ENCODE measurements at regions not wholly inside any gene's neighbourhood (a gene's known extent, or its start where the extent isn't known, plus 50 kb on each side); places are given as distances from the start of the nearest gene placed in this dataset.

DNA sequence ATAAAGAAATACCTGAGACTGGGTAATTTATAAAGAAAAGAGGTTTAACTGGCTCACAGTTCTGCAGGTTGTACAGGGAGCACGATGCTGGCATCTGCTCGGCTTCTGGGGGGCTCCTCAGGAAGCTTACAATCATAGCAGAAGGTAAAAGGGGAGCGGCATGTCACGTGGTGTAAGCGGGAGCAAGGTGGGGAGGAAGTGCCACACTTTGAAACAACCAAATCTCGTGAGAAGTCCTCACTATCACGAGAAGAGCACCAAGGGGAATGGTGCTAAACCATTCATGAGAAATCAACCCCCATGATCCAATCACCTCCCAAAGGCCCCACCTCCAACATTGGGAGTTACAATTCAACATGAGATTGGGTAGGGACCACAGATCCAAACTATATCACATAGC, 67.7 kb downstream of the AKR1B1 start:
- Histone ChIP-seq H3K27me3 (ENCODE audit: control insufficient read depth, insufficient read depth, low read length) (no peaks in the 10 kb centered on the region), H3K4me1 (ENCODE audit: control insufficient read depth in 2 of 3, insufficient read depth in 2 of 3, low read depth in 1 of 3, low read length in 3 of 3) (no peaks in the 10 kb centered on the region), H3K27ac (ENCODE audit: low read depth in 2 of 2, low read length in 2 of 2) (no peak overlapping the region), H3K9me3 (ENCODE audit: control insufficient read depth in 2 of 3, insufficient read depth in 1 of 3, low read length in 3 of 3) (no peaks in the 10 kb centered on the region), H3K36me3 (ENCODE audit: control insufficient read depth in 2 of 3, insufficient read depth in 3 of 3, low read length in 3 of 3) (no peaks in the 10 kb centered on the region), H3K4me3 (ENCODE audit: low read length in 3 of 3) (no peak overlapping the region), H3K9ac (ENCODE audit: low read length in 3 of 3) (no peak overlapping the region)
- FAIRE-seq, result no peak
- intact Hi-C loops (cut with DNase I), result no loop called here
- TF ChIP-seq, protein P1, sequence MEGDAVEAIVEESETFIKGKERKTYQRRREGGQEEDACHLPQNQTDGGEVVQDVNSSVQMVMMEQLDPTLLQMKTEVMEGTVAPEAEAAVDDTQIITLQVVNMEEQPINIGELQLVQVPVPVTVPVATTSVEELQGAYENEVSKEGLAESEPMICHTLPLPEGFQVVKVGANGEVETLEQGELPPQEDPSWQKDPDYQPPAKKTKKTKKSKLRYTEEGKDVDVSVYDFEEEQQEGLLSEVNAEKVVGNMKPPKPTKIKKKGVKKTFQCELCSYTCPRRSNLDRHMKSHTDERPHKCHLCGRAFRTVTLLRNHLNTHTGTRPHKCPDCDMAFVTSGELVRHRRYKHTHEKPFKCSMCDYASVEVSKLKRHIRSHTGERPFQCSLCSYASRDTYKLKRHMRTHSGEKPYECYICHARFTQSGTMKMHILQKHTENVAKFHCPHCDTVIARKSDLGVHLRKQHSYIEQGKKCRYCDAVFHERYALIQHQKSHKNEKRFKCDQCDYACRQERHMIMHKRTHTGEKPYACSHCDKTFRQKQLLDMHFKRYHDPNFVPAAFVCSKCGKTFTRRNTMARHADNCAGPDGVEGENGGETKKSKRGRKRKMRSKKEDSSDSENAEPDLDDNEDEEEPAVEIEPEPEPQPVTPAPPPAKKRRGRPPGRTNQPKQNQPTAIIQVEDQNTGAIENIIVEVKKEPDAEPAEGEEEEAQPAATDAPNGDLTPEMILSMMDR (IDR thresholded peaks at IDR 0.05; ENCODE audit: borderline replicate concordance, extremely low read depth, insufficient read depth), result no peak
- no peak for DNase-seq

DNA sequence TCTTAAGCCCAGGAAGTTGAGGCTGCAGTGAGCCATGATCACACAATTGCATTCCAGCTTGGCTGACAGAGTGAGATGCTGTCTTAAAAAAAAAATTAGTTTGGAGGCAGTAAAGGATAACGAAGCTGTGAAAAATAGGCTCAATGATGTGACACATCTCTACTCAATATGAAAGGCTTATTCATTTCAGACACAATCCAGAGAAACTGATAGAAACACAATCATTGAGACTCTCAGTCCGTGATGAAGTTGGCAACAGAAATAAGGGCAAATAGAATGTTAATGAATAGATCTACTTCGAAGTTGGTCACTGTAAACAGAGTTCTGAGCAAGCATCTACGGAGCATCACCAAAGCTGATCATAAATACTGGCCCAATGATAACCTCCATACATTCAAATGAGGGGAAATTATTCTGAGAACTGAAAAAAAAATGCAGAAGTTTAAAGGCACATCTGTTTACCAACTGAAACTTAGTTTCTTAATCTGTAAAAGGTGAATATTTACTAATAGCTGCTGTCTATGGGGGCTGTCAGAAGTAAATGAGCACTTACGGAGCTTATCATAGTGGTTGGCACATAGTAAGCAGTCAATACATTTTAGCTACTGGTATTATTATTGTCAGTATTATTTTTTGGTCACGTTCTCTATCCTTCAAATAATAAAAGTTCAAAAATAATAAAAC, 70.4 kb downstream of the AKR1B1 start:
- Histone ChIP-seq H3K4me3 (ENCODE audit: low read length in 3 of 3) (no peak overlapping the region), H3K27me3 (ENCODE audit: control insufficient read depth, insufficient read depth, low read length) (no peaks in the 10 kb centered on the region), H3K36me3 (ENCODE audit: control insufficient read depth in 2 of 3, insufficient read depth in 3 of 3, low read length in 3 of 3) (no peaks in the 10 kb centered on the region), H3K9me3 (ENCODE audit: control insufficient read depth in 2 of 3, insufficient read depth in 1 of 3, low read length in 3 of 3) (no peaks in the 10 kb centered on the region), H3K27ac (ENCODE audit: low read depth in 2 of 2, low read length in 2 of 2) (no peak overlapping the region), H3K4me1 (ENCODE audit: control insufficient read depth in 2 of 3, insufficient read depth in 2 of 3, low read depth in 1 of 3, low read length in 3 of 3) (no peaks in the 10 kb centered on the region), H3K9ac (ENCODE audit: low read length in 3 of 3) (no peak overlapping the region)
- DNase-seq (no peak), FAIRE-seq (no peak)
- intact Hi-C loops (cut with DNase I), result no loop called here
- TF ChIP-seq, protein P1 (IDR thresholded peaks at IDR 0.05; ENCODE audit: borderline replicate concordance, extremely low read depth, insufficient read depth), result no peak

DNA sequence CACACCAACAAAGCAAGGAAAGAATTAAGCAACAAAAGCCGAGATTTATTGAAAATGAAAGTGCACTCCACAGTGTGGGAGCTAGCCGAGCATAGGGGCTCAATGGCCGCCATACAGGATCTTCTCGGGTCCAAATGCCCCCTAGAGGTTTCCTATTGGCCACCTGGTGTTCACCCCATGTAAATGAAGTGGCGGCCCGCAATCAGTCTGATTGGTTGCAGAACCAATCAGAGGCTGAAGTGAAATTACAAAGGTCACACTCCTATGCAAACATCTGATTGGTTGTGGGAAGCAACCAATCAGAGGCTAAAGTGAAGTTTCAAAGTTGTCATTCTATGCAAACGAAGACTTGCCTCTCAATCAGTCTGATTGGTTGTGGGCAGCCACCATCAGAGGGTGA, 61.8 kb upstream of the SLC35B4 start:
- Histone ChIP-seq H3K9me3 (ENCODE audit: control insufficient read depth in 2 of 3, insufficient read depth in 1 of 3, low read length in 3 of 3) (no peaks in the 10 kb centered on the region), H3K36me3 (ENCODE audit: control insufficient read depth in 2 of 3, insufficient read depth in 3 of 3, low read length in 3 of 3) (no peaks in the 10 kb centered on the region), H3K9ac (ENCODE audit: low read length in 3 of 3) (no peak overlapping the region), H3K27me3 (ENCODE audit: control insufficient read depth, insufficient read depth, low read length) (no peaks in the 10 kb centered on the region), H3K4me1 (ENCODE audit: control insufficient read depth in 2 of 3, insufficient read depth in 2 of 3, low read depth in 1 of 3, low read length in 3 of 3) (peaks cover 0 to 15% (median 0%) of the 10 kb centered on the region in 3 donors), H3K27ac (ENCODE audit: low read depth in 2 of 2, low read length in 2 of 2) (no peak overlapping the region), H3K4me3 (ENCODE audit: low read length in 3 of 3) (no peak overlapping the region)
- intact Hi-C loops (cut with DNase I), result no loop called here
- FAIRE-seq, result no peak
- no peak for DNase-seq
- TF ChIP-seq, protein P1 (IDR thresholded peaks at IDR 0.05; ENCODE audit: borderline replicate concordance, extremely low read depth, insufficient read depth), result no peak

- Histone ChIP-seq H3K4me3 (ENCODE audit: low read length in 3 of 3) (no peak overlapping the region), H3K27me3 (ENCODE audit: control insufficient read depth, insufficient read depth, low read length) (no peaks in the 10 kb centered on the region), H3K36me3 (ENCODE audit: control insufficient read depth in 2 of 3, insufficient read depth in 3 of 3, low read length in 3 of 3) (no peaks in the 10 kb centered on the region), H3K9me3 (ENCODE audit: control insufficient read depth in 2 of 3, insufficient read depth in 1 of 3, low read length in 3 of 3) (no peaks in the 10 kb centered on the region), H3K4me1 (ENCODE audit: control insufficient read depth in 2 of 3, insufficient read depth in 2 of 3, low read depth in 1 of 3, low read length in 3 of 3) (peaks cover 0 to 16% (median 0%) of the 10 kb centered on the region in 3 donors), H3K27ac (ENCODE audit: low read depth in 2 of 2, low read length in 2 of 2) (no peak overlapping the region), H3K9ac (ENCODE audit: low read length in 3 of 3) (no peak overlapping the region)
- intact Hi-C loops (cut with DNase I), result no loop called here
- FAIRE-seq (no peak), DNase-seq (no peak)
- TF ChIP-seq, protein P1 (IDR thresholded peaks at IDR 0.05; ENCODE audit: borderline replicate concordance, extremely low read depth, insufficient read depth), result no peak
Observed at GRCh38 chr7:134376693-134377092, 60.0 kb upstream of the SLC35B4 start.
